ENCODE measurements at regions not wholly inside any gene's neighbourhood (a gene's known extent, or its start where the extent isn't known, plus 50 kb on each side); places are given as distances from the start of the nearest gene placed in this dataset.

DNA sequence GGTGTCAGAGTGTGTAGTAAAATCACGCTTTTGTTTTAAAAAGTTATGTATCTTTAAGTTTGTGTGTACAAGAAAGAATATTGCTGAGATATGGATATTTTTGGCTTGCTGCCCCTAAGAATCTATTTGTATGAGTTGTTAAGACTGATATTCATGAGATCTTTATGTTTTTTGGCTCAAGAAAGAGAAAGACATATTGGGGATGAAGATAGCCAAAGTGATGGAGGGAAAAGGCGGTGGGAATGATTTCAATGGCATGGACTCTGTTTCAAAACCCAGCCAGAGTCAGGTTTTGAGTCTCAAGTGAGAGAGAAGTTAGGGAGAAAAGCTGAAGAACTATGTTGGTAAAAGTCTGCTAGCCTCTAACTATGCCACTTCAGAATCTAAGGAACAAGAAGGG is 351.7 kb downstream of the PBX1 start:
- intact Hi-C loops (cut with DNase I): loop anchor here (5.0 to 10.0 kb wide), 3 partner anchors 466 to 746 kb away; no protein-coding TSS in a partner anchor
- DNase-seq (ENCODE audit: missing footprints) (no peak), ATAC-seq (no peak)

- intact Hi-C loops (cut with DNase I): no loop called here
- DNase-seq (ENCODE audit: missing footprints): no peak
- no peak for ATAC-seq
Measured at GRCh38 chr1:164907666-164908065, 348.7 kb downstream of the PBX1 start.

GRCh38 chr1:164905869-164906268 is 346.9 kb downstream of the PBX1 start:
- ATAC-seq (no peak), DNase-seq (ENCODE audit: missing footprints) (no peak)
- intact Hi-C loops (cut with DNase I): no loop called here

DNA sequence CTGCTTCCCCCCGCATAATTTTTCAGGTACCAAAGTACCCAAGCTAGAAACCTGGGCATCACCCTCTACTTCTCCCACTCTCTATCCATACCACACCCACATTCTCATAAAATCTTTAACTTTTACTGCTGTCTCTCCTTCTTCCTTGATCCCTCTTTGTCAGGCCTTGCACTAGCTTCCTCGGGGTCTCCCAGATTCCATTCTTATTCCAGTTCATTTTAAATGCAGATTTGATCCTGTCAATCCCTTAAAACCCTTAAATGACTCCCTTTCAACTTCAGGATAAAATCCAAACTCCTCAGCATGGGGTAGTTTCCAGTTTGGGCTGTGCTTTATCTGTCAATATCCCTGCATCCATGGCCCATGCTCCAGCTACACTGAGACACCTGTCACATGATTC is 343.5 kb downstream of the PBX1 start:
- DNase-seq (ENCODE audit: missing footprints): no peak
- ATAC-seq: no peak
- intact Hi-C loops (cut with DNase I): no loop called here
